GM21526 (cell line): ENCODE measurements at regions not wholly inside any gene's neighbourhood (a gene's known extent, or its start where the extent isn't known, plus 50 kb on each side); places are given as distances from the start of the nearest gene placed in this dataset.
"Not testable (repeated sequence)": the region's sequence is repeated elsewhere in the genome, so short reads cannot be mapped to it uniquely, and the experiment has no call there.

Source experiments
- ATAC-seq: cut with Tn5 transposase; IDR thresholded peaks from one replicate; pipeline ENCODE4 v1.9.1; 2021; ENCODE audit warnings: moderate library complexity; ENCODE audit not compliant: unreplicated experiment, low FRiP score

- not testable (repeated sequence) for ATAC-seq
Observed at GRCh38 chr2:87424763-87425154, 323.1 kb upstream of the PLGLB2 start.

- ATAC-seq = not testable (repeated sequence)
Observed at GRCh38 chr2:87425191-87425590, 322.7 kb upstream of the PLGLB2 start.

DNA sequence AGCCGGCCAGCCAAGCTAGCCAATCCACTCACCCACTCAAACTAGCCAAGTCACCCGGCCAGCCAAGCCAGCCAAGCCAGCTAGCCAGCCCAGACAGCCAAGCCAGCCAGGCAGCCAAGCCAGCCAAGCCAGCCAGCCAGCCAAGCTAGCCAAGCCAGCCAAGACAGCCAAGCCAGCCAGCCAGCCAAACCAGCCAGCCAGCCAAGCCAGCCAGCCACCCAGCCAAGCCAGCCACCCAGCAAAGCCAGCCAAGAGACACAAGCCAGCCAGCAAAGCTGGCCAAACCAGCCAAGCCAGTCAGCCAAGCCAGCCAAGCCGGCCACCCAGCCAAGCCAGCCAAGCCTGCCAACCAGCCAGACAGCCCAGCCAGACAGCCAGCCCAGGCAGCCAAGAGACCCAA is 322.2 kb upstream of the PLGLB2 start:
- not testable (repeated sequence) for ATAC-seq

DNA sequence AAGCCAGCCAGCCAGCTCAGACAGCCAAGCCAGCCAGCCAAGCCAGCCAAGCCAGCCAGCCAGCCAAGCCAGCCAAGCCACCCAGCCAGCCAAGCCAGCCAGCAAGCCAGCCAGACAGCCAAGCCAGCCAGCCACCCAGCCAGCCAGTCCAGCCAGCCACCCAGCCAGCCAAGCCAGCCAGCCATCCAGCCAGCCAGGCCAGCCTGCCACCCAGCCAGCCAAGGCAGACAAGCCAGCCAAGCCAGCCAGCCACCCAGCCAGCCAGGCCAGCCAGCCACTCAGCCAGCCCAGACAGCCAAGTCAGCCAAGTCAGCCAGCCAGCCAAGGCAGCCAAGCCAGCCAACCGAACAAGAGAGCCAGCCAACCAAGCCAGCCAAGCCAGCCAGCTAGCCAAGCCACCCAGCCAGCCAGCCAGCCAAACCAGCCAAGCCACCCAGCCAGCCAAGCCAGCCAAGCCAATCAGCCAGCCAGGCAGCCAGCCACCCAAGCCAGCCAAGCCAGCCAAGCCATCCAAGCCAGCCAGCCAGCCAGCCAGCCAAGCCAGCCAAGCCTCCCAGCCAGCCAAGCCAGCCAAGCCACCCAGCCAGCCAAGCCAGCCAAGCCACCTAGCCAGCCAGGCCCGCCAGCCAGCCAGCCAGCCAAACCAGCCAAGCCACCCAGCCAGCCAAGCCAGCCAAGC is 319.3 kb upstream of the PLGLB2 start:
- not testable (repeated sequence) for ATAC-seq

- ATAC-seq = not testable (repeated sequence)
Observed at GRCh38 chr2:87429206-87429930, 318.5 kb upstream of the PLGLB2 start.

DNA sequence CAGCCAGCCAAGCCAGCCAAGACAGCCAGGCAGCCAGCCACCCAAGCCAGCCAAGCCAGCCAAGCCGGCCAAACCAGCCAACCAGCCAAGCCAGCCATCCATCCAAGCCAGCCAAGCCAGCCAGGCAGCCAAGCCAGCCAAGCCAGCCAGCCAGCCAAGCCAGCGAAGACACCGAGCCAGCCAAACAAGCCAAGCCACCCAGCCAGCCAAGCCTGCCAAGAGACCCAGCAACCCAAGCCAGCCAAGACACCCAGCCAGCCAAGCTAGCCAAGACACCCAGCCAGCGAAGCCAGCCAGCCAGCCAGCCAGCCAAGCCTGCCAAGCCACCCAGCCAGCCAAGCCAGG is 318.0 kb upstream of the PLGLB2 start:
- not testable (repeated sequence) for ATAC-seq

GRCh38 chr2:87431051-87431450 is 316.8 kb upstream of the PLGLB2 start:
- not testable (repeated sequence) for ATAC-seq

GRCh38 chr2:87432711-87433453 is 315.0 kb upstream of the PLGLB2 start:
- ATAC-seq = not testable (repeated sequence)

GRCh38 chr2:87436007-87436406 is 311.9 kb upstream of the PLGLB2 start:
- ATAC-seq = not testable (repeated sequence)

DNA sequence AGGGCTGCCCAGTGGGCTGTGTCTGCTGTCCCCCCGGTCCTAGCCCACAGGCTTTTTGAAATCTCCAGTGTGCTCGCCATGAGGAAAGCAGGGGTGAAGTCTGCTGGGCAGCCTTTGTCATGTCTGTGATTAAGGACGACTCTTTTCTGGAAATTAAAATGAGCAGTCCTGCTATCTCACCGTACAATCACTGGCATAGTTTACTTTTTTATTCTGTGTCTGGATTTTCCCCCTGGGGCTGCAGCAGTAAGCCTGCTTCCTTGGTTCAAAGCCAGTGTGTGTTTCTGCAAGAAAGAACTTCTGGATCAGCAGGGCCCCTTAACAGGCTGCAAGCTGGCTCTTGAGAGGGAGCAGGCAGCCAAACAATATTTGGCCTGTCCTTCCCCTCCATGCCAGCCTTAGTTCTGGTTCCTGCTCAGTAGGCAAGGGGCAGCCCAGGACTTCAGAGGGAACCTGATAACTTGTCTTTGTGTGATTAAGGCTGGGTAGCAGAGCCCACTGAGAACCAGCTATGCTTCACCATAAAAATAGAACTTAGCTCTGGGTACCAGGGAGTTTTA is 310.1 kb upstream of the PLGLB2 start:
- not testable (repeated sequence) for ATAC-seq

DNA sequence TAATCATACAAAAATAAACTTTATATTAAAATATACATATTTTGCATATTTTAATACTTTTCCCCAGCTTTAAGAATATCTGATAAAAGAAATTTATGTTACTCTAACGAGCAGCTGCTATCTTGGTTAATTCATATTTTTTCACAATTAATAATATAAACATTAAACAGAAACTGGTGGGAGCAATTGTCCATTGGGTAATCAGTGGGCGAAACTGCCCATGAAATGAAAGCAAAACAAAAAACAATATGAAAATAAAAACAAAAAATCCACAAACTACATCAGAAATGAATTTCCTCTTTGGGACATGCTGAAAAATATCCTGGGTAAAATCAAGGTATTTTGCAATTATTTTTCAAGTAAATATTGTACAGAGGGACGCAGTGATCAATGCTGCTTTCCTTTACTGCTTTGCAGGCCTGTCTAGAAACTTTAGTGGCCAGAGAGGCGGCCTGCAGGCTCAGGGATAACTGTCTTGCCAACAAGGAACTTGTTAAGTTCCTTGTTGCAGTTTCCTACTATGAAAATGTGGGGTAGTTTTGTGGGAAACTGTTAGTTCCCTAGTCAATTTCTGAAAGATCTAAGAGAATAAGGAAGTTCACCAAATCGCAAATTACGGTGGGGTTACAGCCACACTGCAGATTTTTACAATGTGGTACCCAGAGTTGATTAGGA is 309.0 kb upstream of the PLGLB2 start:
- not testable (repeated sequence) for ATAC-seq

- ATAC-seq = not testable (repeated sequence)
Observed at GRCh38 chr2:87439617-87440204, 308.2 kb upstream of the PLGLB2 start.

- ATAC-seq = not testable (repeated sequence)
Observed at GRCh38 chr2:87440650-87441049, 307.2 kb upstream of the PLGLB2 start.

DNA sequence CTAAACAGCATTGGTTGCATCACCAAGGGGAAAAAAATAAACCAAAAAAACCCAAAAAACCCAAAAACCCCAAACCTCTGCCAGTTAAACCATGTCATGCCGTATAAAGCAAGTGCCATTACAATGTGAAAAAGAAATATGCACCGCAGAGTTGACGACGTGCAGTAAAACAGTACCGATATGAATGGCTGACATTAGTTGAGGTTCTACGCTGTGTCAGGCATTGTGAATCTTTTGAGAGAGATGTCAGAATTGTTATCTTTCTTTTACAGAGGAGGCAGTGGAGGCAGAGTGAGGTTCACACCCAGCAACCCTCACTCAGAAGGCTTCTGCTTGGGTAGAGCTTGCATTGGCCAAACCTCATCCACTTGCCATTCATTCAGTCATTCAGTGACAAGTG is 306.5 kb upstream of the PLGLB2 start:
- ATAC-seq = not testable (repeated sequence)

DNA sequence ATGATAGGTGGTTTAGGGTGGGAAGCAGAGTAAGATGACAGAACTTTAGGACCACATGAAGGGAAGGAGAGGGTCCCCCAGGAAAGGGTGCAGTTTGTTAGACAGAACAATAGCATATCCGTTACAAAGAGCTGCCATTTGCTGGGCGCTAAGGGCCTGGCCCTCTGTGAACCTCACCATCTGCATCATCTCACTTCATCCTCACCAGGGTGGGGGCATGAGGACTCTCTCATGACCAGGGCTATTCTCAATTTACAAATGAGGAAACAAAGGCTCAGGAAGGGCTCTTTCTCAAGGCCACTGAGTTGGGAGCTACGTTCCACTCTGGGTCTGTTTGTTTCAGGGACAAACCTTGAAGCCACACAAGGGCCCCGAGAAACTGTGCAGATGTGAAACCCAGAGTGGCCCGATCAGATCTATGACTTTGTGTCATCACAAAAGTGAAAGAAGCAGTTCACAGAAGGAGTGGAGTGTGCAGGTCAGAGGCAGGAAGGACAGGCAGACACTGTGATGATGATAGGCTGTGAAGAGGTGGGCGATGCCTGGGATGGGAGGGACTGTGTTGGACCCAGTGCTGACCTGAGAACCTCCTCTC is 304.8 kb upstream of the PLGLB2 start:
- ATAC-seq = peak; percentile 97

GRCh38 chr2:87444951-87445350 is 302.9 kb upstream of the PLGLB2 start:
- ATAC-seq = not testable (repeated sequence)

GRCh38 chr2:87445613-87446312 is 302.1 kb upstream of the PLGLB2 start:
- not testable (repeated sequence) for ATAC-seq

DNA sequence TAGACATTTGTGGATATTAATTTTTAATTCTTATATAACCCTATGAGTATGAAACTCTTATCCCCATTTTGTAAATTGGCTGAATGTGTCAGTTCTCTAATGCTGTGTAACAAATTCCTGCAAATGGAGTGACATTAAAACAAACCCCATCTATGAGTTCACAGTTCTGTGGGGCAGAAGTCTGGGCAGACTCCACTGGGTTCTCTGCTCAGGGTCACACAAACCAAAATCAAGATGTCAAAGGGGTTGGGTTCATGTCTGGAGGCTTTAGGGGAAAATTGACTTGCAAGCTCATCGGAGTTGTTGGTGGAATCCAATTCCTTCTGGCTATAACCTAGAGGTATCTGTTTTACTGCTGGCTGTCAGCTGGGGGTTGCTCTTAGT is 301.6 kb upstream of the PLGLB2 start:
- not testable (repeated sequence) for ATAC-seq

GRCh38 chr2:87449462-87449980 is 298.4 kb upstream of the PLGLB2 start:
- ATAC-seq = not testable (repeated sequence)
